Spinal cord (tissue), 9 donors: ENCODE measurements at regions not wholly inside any gene's neighbourhood (a gene's known extent, or its start where the extent isn't known, plus 50 kb on each side); places are given as distances from the start of the nearest gene placed in this dataset.

Experiments used
- DNase-seq, 6 donors: peaks; one replicate each; pipeline versions ENCODE4 v3.0.0 to v3.0.0-alpha.2; 2013 to 2015; ENCODE audit warnings: low spot score in 6 of 6, low read depth in 4 of 6
- H3K27ac ChIP-seq: one replicate; pipeline ENCODE4 v1.5.1; 2013; ENCODE audit warnings: low read depth, low read length, control low read depth
- H3K27me3 ChIP-seq: one replicate; pipeline ENCODE4 v1.6.1; 2013; ENCODE audit warnings: low read length; ENCODE audit not compliant: control insufficient read depth, insufficient read depth
- H3K36me3 ChIP-seq: one replicate; pipeline ENCODE4 v1.6.1; 2013; ENCODE audit warnings: low read length; ENCODE audit not compliant: control insufficient read depth, insufficient read depth
- H3K4me1 ChIP-seq: one replicate; pipeline ENCODE4 v1.6.1; 2013; ENCODE audit warnings: low read length; ENCODE audit not compliant: control insufficient read depth, insufficient read depth
- H3K4me3 ChIP-seq: one replicate; pipeline ENCODE4 v1.5.1; 2013; ENCODE audit warnings: low read depth, low read length, control low read depth
- H3K9me3 ChIP-seq: one replicate; pipeline ENCODE4 v1.6.1; 2013; ENCODE audit warnings: low read length; ENCODE audit not compliant: control insufficient read depth, insufficient read depth
- WGBS: methylation state at CpG from one replicate; pipeline ENCODE4 v1.1.5; 2013; ENCODE audit warnings: missing lambda C conversion rate; ENCODE audit not compliant: insufficient coverage; 5-methylcytosine and 5-hydroxymethylcytosine counted together
- donor health status: healthy.

- WGBS: 20% methylated on average over 2 of the region's 7 CpGs
- H3K27me3 ChIP-seq: no peaks in the 10 kb centered on the region
- no peaks in the 10 kb centered on the region for H3K36me3 ChIP-seq
- no peaks in the 10 kb centered on the region for H3K4me1 ChIP-seq
- H3K9me3 ChIP-seq: no peaks in the 10 kb centered on the region
- H3K4me3 ChIP-seq: no peak overlapping the region
- DNase-seq: peak in 2 of 6 donors; percentile 38 to 63
- no peak overlapping the region for H3K27ac ChIP-seq
Observed at GRCh38 chr2:220417503-220417902, 790.1 kb downstream of the SLC4A3 start.

- no peaks in the 10 kb centered on the region for H3K9me3 ChIP-seq
- no peak overlapping the region for H3K27ac ChIP-seq
- H3K36me3 ChIP-seq: no peaks in the 10 kb centered on the region
- whole genome bisulfite sequencing: no CpG with 5 or more reads among the region's 4 CpGs
- H3K27me3 ChIP-seq: no peaks in the 10 kb centered on the region
- no peaks in the 10 kb centered on the region for H3K4me1 ChIP-seq
- DNase-seq: peak in 1 of 6 donors; percentile 15
- no peak overlapping the region for H3K4me3 ChIP-seq
Observed at GRCh38 chr2:220419647-220420046, 792.2 kb downstream of the SLC4A3 start.

- no peaks in the 10 kb centered on the region for H3K27me3 ChIP-seq
- peak in 1 of 6 donors; percentile 25 for DNase-seq
- no peak overlapping the region for H3K27ac ChIP-seq
- H3K9me3 ChIP-seq: no peaks in the 10 kb centered on the region
- H3K36me3 ChIP-seq: no peaks in the 10 kb centered on the region
- H3K4me3 ChIP-seq: no peak overlapping the region
- H3K4me1 ChIP-seq: no peaks in the 10 kb centered on the region
Observed at GRCh38 chr2:220420820-220421219, 793.4 kb downstream of the SLC4A3 start.

GRCh38 chr2:220422676-220423075, 795.2 kb downstream of the SLC4A3 start:
- Histone ChIP-seq H3K27ac (no peak overlapping the region), H3K36me3 (no peaks in the 10 kb centered on the region), H3K27me3 (no peaks in the 10 kb centered on the region), H3K9me3 (no peaks in the 10 kb centered on the region), H3K4me3 (no peak overlapping the region), H3K4me1 (no peaks in the 10 kb centered on the region)
- no CpG with 5 or more reads among the region's 1 CpG for WGBS
- DNase-seq: no peak

GRCh38 chr2:220424561-220424960, 797.1 kb downstream of the SLC4A3 start:
- no peaks in the 10 kb centered on the region for H3K36me3 ChIP-seq
- no CpG with 5 or more reads among the region's 2 CpGs for WGBS
- H3K4me3 ChIP-seq: no peak overlapping the region
- H3K4me1 ChIP-seq: no peaks in the 10 kb centered on the region
- DNase-seq: no peak
- no peaks in the 10 kb centered on the region for H3K27me3 ChIP-seq
- no peak overlapping the region for H3K27ac ChIP-seq
- H3K9me3 ChIP-seq: no peaks in the 10 kb centered on the region

- Histone ChIP-seq H3K4me3 (no peak overlapping the region), H3K27me3 (no peaks in the 10 kb centered on the region), H3K4me1 (no peaks in the 10 kb centered on the region), H3K36me3 (no peaks in the 10 kb centered on the region), H3K27ac (no peak overlapping the region), H3K9me3 (no peaks in the 10 kb centered on the region)
- DNase-seq: no peak
- WGBS: 80% methylated on average over 1 of the region's 2 CpGs
Observed at GRCh38 chr2:220432645-220433044, 805.2 kb downstream of the SLC4A3 start.

- no CpG with 5 or more reads among the region's 3 CpGs for WGBS
- Histone ChIP-seq H3K27ac (no peak overlapping the region), H3K4me3 (no peak overlapping the region), H3K36me3 (no peaks in the 10 kb centered on the region), H3K27me3 (no peaks in the 10 kb centered on the region), H3K9me3 (no peaks in the 10 kb centered on the region), H3K4me1 (no peaks in the 10 kb centered on the region)
- peak in 2 of 6 donors; percentile 27 to 69 for DNase-seq
Observed at GRCh38 chr2:220433131-220433530, 805.7 kb downstream of the SLC4A3 start.

GRCh38 chr2:220434385-220434784, 807.0 kb downstream of the SLC4A3 start:
- no peaks in the 10 kb centered on the region for H3K4me1 ChIP-seq
- H3K36me3 ChIP-seq: no peaks in the 10 kb centered on the region
- no peaks in the 10 kb centered on the region for H3K27me3 ChIP-seq
- WGBS: no CpG with 5 or more reads among the region's 2 CpGs
- peak in 1 of 6 donors; percentile 37 for DNase-seq
- no peak overlapping the region for H3K4me3 ChIP-seq
- no peak overlapping the region for H3K27ac ChIP-seq
- H3K9me3 ChIP-seq: no peaks in the 10 kb centered on the region

- no CpG with 5 or more reads among the region's 2 CpGs for WGBS
Observed at GRCh38 chr2:220437938-220438337, 810.5 kb downstream of the SLC4A3 start.

GRCh38 chr2:220440731-220441130, 813.3 kb downstream of the SLC4A3 start:
- no CpG with 5 or more reads among the region's 2 CpGs for WGBS
- Histone ChIP-seq H3K27ac (no peak overlapping the region), H3K36me3 (no peaks in the 10 kb centered on the region), H3K9me3 (no peaks in the 10 kb centered on the region), H3K4me3 (no peak overlapping the region), H3K27me3 (no peaks in the 10 kb centered on the region), H3K4me1 (no peaks in the 10 kb centered on the region)
- no peak for DNase-seq

More at GRCh38 chr2:220437938-220438337, 810.5 kb downstream of the SLC4A3 start:
- Histone ChIP-seq H3K36me3 (no peaks in the 10 kb centered on the region), H3K4me3 (no peak overlapping the region), H3K27me3 (no peaks in the 10 kb centered on the region), H3K27ac (no peak overlapping the region), H3K9me3 (no peaks in the 10 kb centered on the region), H3K4me1 (no peaks in the 10 kb centered on the region)
- no peak for DNase-seq
